HG03460 (cell line): ENCODE measurements at regions not wholly inside any gene's neighbourhood (a gene's known extent, or its start where the extent isn't known, plus 50 kb on each side); places are given as distances from the start of the nearest gene placed in this dataset.

ENCODE experiments used
- ATAC-seq: cut with Tn5 transposase; IDR thresholded peaks from one replicate; pipeline ENCODE4 v1.9.1; 2021; ENCODE audit not compliant: unreplicated experiment

GRCh38 chr11:26204839-26205238 lies 127.1 kb upstream of the ANO3 start:
- ATAC-seq = no peak

DNA sequence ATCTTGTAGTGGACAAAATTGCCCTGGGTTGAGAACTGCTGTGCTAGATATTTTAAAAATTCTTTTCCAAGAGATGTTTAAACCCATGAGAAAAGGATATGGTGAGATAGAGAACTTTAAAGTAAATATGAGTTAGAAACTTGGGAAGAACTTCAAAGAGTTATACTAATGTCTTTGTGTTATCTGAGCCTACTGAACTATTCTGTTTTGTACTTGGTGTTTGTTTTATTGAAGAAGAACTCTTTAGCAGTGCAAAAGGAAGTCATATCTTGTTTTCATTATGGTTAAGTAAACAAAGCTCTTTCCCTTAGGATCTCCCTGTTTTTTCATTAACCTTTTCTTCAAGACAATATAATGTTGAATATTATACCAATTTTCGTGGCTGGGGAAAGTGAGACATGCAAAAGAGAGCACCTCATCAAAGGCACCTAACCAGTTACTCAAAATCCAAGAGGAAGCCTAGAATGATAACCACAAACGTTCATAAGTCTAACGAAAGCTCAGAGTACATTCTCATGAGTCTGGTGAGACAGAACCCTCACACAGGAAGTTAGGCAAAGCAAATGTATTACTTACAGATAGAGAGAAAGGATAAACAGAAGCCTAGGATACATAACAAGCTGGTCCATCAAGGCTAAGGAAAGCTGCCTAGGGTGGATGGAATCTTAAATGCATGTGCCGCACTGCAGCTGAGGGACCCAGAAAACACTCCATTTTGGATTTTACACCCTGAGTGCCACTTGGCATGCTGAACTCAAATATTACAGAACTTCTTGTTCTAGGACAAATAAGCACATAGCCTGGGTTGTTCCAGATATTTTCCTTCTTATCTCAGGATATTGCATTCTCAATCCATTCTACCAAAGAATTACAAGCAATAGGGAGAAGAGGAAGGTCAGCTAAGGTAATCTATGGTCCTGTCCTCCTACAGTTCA lies 112.5 kb upstream of the ANO3 start:
- ATAC-seq = no peak

- ATAC-seq = no peak
These were observed 106.3 kb upstream of the ANO3 start for GRCh38 chr11:26225646-26226045.

GRCh38 chr11:26227301-26227746 lies 104.6 kb upstream of the ANO3 start:
- peak; percentile 76 for ATAC-seq

DNA sequence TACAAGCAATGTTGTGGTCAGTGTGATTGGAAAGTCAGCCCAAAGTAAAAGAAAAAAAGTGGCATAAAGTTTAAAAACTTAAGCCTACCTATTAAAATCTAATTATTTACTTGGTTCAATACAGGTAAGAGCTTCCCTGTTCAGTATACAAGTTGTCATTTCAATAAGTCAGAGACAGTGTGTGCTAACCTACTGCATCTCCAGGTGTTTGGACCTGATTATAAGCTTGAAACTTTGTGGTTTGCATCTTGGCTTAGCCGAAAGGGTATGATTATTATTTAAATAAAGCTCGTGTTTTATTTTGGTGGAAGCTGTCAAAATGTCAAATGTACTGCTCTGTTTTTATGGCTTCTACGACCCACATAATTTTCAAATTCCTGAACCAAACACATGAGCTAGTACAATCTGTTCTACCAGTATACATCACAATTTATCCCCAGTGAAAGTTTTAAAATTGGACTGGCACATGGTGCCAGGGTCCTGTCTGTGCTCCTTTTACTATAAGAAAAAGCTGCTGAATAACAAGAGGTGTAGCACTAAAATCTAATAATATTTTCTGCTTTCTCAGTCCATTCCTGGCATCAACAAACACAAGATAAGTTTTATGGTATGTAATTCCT lies 103.9 kb upstream of the ANO3 start:
- no peak for ATAC-seq

DNA sequence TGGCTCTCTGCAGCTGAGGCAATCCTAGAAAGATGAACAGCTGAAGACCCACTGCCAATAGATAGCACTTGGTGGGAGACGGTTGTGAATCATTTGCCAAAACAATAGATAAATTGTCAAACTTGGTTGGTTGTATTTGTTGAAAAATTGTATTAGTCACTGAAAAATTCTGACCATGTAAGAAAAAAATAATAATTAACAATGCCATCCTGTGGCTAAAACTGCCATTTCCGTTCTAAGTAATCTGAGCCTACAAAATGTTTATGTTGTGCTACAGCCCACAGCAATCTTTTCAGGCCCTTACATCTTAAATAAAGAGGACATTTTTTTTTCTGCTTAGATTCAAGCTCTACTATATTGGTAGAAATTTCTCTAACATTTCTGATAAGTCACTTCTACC lies 103.2 kb upstream of the ANO3 start:
- no peak for ATAC-seq

DNA sequence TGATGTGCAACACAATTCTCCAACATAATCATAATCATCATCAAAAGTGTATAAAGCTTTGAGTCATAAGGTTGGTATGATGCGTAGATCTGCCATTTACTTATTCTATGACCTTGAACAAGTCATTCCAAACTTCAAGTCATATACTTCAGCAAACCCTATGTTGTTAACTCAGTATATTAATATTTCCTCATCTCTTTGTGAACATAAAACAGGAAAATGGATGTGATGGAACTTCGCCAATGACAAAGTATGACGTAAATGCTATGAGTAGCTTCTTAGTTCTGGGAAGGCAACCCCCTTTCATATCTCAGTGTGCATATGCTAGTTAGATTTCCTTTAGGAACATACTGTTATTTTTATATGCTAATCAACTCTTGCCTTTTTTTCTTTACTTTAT lies 102.7 kb upstream of the ANO3 start:
- no peak for ATAC-seq

GRCh38 chr11:26229981-26230380 lies 101.9 kb upstream of the ANO3 start:
- ATAC-seq = no peak

GRCh38 chr11:26231252-26231661 lies 100.7 kb upstream of the ANO3 start:
- ATAC-seq = no peak

DNA sequence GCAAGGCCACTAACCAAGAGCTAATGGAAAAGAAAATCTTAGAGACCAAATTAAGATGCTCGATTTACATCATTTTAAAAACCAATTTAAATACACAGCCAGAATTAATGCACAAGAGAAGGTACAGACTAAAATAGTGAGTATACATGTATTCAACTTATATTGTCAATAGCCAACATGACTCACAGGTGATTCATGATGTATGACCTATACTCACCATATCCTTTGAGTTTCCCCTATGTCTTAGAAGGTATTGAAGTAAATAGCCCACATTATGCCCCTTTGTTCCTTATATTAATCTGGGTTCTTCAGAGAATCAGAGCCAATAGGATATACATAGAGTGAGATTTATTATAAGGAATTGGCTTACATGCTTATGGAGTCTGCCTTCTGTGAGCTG lies 97.5 kb upstream of the ANO3 start:
- no peak for ATAC-seq

DNA sequence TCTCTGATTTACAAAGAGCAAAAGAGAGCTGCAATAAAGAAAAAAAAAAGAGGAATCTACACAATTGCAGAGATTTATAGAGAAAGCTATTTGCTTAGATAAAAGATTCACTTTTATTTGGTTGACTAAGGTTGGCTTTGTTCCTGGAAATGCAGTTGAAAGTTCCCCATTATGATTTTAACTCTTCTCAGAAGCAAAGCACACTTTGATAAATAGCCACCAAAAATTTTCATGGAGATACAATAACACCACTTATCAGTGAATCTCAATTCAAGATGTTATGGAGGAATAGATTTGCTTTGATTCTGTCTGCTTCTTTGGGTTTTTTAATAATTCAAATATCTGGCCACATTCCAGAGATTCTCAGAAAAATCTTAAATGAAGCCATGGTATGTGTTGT lies 88.5 kb upstream of the ANO3 start:
- no peak for ATAC-seq

- no peak for ATAC-seq
These were observed 87.7 kb upstream of the ANO3 start for GRCh38 chr11:26244207-26244606.

- no peak for ATAC-seq
These were observed 86.9 kb upstream of the ANO3 start for GRCh38 chr11:26245046-26245445.

GRCh38 chr11:26247340-26247739 lies 84.6 kb upstream of the ANO3 start:
- ATAC-seq = no peak

GRCh38 chr11:26248661-26249060 lies 83.3 kb upstream of the ANO3 start:
- no peak for ATAC-seq

GRCh38 chr11:26254378-26254777 lies 77.6 kb upstream of the ANO3 start:
- ATAC-seq = no peak

- ATAC-seq = no peak
These were observed 68.2 kb upstream of the ANO3 start for GRCh38 chr11:26263769-26264168.

GRCh38 chr11:26264266-26264665 lies 67.7 kb upstream of the ANO3 start:
- no peak for ATAC-seq

DNA sequence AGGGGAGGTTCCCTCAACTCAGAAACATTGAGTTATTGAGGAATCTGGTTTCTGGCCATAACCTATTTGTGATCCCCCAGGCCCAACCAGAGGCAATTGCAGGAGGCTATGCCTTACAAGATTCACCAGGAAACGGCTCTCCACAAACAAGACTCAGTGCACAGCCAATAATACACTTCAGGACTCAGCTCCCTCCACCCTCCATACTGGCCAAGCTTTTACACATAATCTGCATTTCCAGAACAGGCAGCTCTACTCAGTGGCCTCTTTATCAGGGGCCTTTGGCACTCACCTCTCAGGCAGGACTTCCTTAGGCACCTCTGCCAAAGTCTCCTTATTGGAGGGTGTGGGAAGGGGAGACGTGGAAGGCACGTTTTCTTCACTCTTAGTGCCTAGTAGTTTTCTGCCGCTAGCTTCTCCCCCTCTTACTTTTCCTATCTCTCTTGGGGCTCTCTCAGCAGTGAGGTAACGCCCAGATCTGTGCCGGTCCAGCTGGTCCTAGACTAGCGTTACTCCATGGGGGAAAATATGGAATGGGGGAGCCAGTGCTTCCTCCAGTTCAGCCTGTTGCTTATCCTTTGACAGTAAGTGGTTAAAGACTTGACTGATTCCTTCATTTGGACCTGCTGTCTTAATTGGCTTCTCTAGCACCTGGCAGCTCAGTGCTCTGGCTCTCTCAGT lies 62.8 kb upstream of the ANO3 start:
- ATAC-seq = no peak

DNA sequence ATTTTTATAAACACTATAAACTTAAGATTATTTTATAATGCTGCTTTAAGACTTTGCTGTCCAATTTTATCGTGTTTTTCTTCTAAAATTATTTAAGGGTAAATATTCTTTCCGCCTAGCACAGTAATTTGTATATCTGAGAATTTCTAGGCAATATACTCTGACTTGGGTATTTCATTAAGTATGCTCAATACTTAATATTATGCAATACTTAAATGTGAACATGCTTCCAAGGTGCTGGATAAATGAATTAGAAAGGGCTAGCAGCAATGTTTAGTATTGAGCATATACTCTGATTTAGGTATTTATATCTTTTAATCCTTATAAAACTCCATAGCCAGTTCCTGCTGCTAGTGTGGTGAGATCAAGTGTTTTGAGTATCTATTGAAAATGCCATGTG lies 60.3 kb upstream of the ANO3 start:
- no peak for ATAC-seq

DNA sequence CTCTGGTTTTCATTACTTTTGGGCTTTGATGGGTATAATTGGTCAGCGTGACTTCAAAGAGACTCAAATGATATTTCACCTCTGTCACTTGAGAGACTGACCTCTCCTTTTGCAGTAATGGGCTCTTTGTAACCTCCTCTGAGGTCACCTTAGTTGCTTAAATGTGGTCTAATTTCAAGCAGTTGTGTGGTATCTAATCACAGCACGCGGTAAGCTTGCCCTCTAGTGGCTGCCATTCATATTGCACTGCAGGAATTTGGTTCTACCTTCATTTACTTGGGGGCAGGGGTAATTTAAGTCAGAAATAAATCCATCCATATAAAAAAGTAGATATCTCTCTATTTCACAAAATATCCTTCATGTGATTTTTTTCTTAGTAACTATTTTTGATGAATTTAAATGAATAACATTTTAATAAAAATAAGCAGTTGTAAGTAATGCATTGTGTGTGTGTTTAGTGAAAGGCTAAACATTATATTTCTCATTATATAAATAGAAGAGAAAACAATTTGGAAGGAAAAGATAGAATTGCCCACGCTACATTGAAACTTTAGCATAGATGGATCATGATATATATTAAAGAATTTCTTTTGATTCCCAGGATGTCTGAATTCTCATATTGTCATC lies 55.0 kb upstream of the ANO3 start:
- ATAC-seq = peak; percentile 96
